GM13976 (cell line): ENCODE measurements at regions not wholly inside any gene's neighbourhood (a gene's known extent, or its start where the extent isn't known, plus 50 kb on each side); places are given as distances from the start of the nearest gene placed in this dataset.
"Not testable (repeated sequence)": the region's sequence is repeated elsewhere in the genome, so short reads cannot be mapped to it uniquely, and the experiment has no call there.

Experiments
- DNase-seq: peaks from one replicate; pipeline ENCODE4 v3.0.0; 2012; ENCODE audit warnings: low spot score
- CTCF ChIP-seq: IDR thresholded peaks from 2 replicates; pipeline ENCODE4 v1.5.1; 2012; ENCODE audit warnings: borderline replicate concordance, mild to moderate bottlenecking; ENCODE audit not compliant: insufficient read depth; ENCODE audit errors: extremely low read depth, missing control alignments, control extremely low read depth
- in situ Hi-C: fragments of 300-500 bp; cut with MboI; formaldehyde crosslinking; loops from one replicate; pipeline ENCODE4 v1.12.0; 2022; ENCODE audit warnings: low sequenced_read_pairs, mixed read lengths, inconsistent platforms; ENCODE audit not compliant: unreplicated experiment

GRCh38 chr5:68057191-68057590, 158.4 kb upstream of the PIK3R1 start:
- TF ChIP-seq CTCF: no peak
- DNase-seq: no peak
- in situ Hi-C loops: no loop called here

DNA sequence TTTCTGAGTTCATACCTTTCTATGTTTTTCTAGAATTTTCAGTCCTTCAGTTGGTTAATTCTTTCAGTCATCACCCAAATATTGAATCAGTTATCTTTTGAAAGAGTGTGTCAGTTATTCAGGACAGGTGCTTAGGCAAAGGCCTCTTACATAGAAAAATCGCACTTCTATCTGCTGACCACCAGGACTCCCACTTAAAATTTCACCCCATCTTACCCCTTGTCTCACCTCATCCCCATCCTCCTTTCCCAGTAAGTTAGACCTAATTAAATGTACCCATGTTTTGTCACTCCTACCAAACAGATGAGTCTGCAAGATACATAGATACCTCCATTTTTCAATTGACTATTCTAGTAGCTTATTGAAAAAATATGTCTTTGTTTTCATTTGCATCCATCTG, 159.9 kb upstream of the PIK3R1 start:
- no peak for DNase-seq
- in situ Hi-C loops: no loop called here
- no peak for TF ChIP-seq CTCF

GRCh38 chr5:68054638-68055037, 160.9 kb upstream of the PIK3R1 start:
- no peak for TF ChIP-seq CTCF
- in situ Hi-C loops: no loop called here
- DNase-seq: no peak

GRCh38 chr5:68053202-68053601, 162.4 kb upstream of the PIK3R1 start:
- in situ Hi-C loops: no loop called here
- no peak for DNase-seq
- no peak for TF ChIP-seq CTCF

DNA sequence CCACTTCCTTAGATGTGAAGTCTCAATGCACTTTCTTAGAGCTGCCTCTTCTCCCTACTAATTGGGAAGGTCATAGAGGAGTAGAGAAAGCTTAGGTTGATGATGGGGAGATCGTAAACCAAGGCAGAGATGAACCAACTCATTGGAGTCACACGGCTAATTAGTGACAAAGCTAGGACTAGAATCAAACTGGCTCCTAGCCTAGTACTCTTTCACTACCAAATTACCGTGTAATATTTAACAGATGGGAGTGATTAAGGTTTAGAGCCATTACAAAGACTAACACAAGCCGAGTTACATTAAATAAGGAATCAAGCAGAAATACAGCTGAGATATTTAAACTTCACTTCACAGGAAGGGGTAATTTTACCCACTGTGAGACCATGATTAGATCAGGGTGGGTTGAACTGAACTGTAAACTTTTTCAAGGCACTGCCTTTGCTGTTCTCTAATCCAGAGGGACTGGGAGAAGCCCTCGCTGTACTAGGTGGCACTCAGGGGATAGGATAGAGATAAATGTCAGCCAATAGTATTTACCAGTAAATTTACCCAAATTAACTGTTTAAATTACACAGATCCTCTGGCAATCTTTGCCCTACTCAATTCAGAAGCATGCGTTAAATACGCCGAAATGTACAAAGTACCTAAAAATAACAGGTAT, 166.4 kb upstream of the PIK3R1 start:
- in situ Hi-C loops: no loop called here
- TF ChIP-seq CTCF: no peak
- no peak for DNase-seq

GRCh38 chr5:68048516-68048915, 167.0 kb upstream of the PIK3R1 start:
- no peak for DNase-seq
- in situ Hi-C loops: no loop called here
- no peak for TF ChIP-seq CTCF

- in situ Hi-C loops, DNase-seq: not testable (repeated sequence)
These were observed 167.5 kb upstream of the PIK3R1 start for GRCh38 chr5:68048054-68048453.
